GM23338 (cell line): ENCODE measurements at regions not wholly inside any gene's neighbourhood (a gene's known extent, or its start where the extent isn't known, plus 50 kb on each side); places are given as distances from the start of the nearest gene placed in this dataset.

Source experiments
- EZH2 ChIP-seq: fragments of 200-600 bp; sonication (generic); IDR thresholded peaks from one replicate; pipeline ENCODE4 v1.8.0; 2017; ENCODE audit warnings: antibody characterized with exemption, mild to moderate bottlenecking, low read depth; ENCODE audit not compliant: unreplicated experiment
- EZH2phosphoT487 ChIP-seq: fragments of 200-600 bp; sonication (generic); IDR thresholded peaks from one replicate; pipeline ENCODE4 v1.8.1; 2018; ENCODE audit warnings: antibody characterized with exemption; ENCODE audit not compliant: unreplicated experiment
- POLR2AphosphoS5 ChIP-seq: IDR thresholded peaks from 2 replicates; pipeline ENCODE4 v1.6.1; 2016; ENCODE audit warnings: antibody characterized with exemption, low read depth
- TF ChIP-seq, protein P1 (sequence below), 2 experiments: fragments of 200-600 bp in 1 of 2; sonication (generic) in 1 of 2; conservative IDR thresholded peaks; 2 replicates each; pipeline versions ENCODE4 v1.5.1 to v1.6.1; 2016 to 2017; ENCODE audit warnings: antibody characterized with exemption in 2 of 2, low read depth in 2 of 2, mild to moderate bottlenecking in 2 of 2, moderate library complexity in 1 of 2
- TF ChIP-seq, protein P2 (sequence below): IDR thresholded peaks from one replicate; pipeline ENCODE4 v1.6.1; 2018; ENCODE audit warnings: antibody characterized with exemption; ENCODE audit not compliant: unreplicated experiment

GRCh38 chr3:186483611-186484340 lies 60.4 kb downstream of the CRYGS start:
- TF ChIP-seq, protein P1, sequence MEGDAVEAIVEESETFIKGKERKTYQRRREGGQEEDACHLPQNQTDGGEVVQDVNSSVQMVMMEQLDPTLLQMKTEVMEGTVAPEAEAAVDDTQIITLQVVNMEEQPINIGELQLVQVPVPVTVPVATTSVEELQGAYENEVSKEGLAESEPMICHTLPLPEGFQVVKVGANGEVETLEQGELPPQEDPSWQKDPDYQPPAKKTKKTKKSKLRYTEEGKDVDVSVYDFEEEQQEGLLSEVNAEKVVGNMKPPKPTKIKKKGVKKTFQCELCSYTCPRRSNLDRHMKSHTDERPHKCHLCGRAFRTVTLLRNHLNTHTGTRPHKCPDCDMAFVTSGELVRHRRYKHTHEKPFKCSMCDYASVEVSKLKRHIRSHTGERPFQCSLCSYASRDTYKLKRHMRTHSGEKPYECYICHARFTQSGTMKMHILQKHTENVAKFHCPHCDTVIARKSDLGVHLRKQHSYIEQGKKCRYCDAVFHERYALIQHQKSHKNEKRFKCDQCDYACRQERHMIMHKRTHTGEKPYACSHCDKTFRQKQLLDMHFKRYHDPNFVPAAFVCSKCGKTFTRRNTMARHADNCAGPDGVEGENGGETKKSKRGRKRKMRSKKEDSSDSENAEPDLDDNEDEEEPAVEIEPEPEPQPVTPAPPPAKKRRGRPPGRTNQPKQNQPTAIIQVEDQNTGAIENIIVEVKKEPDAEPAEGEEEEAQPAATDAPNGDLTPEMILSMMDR (conservative IDR thresholded peaks at IDR 0.05; ENCODE audit: low read depth in 2 of 2): no peak
- TF ChIP-seq, protein P2, sequence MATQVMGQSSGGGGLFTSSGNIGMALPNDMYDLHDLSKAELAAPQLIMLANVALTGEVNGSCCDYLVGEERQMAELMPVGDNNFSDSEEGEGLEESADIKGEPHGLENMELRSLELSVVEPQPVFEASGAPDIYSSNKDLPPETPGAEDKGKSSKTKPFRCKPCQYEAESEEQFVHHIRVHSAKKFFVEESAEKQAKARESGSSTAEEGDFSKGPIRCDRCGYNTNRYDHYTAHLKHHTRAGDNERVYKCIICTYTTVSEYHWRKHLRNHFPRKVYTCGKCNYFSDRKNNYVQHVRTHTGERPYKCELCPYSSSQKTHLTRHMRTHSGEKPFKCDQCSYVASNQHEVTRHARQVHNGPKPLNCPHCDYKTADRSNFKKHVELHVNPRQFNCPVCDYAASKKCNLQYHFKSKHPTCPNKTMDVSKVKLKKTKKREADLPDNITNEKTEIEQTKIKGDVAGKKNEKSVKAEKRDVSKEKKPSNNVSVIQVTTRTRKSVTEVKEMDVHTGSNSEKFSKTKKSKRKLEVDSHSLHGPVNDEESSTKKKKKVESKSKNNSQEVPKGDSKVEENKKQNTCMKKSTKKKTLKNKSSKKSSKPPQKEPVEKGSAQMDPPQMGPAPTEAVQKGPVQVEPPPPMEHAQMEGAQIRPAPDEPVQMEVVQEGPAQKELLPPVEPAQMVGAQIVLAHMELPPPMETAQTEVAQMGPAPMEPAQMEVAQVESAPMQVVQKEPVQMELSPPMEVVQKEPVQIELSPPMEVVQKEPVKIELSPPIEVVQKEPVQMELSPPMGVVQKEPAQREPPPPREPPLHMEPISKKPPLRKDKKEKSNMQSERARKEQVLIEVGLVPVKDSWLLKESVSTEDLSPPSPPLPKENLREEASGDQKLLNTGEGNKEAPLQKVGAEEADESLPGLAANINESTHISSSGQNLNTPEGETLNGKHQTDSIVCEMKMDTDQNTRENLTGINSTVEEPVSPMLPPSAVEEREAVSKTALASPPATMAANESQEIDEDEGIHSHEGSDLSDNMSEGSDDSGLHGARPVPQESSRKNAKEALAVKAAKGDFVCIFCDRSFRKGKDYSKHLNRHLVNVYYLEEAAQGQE: no peak
- TF ChIP-seq EZH2 (no peak), EZH2phosphoT487 (no peak), POLR2AphosphoS5 (no peak)
